ENCODE measurements at regions not wholly inside any gene's neighbourhood (a gene's known extent, or its start where the extent isn't known, plus 50 kb on each side); places are given as distances from the start of the nearest gene placed in this dataset.

DNA sequence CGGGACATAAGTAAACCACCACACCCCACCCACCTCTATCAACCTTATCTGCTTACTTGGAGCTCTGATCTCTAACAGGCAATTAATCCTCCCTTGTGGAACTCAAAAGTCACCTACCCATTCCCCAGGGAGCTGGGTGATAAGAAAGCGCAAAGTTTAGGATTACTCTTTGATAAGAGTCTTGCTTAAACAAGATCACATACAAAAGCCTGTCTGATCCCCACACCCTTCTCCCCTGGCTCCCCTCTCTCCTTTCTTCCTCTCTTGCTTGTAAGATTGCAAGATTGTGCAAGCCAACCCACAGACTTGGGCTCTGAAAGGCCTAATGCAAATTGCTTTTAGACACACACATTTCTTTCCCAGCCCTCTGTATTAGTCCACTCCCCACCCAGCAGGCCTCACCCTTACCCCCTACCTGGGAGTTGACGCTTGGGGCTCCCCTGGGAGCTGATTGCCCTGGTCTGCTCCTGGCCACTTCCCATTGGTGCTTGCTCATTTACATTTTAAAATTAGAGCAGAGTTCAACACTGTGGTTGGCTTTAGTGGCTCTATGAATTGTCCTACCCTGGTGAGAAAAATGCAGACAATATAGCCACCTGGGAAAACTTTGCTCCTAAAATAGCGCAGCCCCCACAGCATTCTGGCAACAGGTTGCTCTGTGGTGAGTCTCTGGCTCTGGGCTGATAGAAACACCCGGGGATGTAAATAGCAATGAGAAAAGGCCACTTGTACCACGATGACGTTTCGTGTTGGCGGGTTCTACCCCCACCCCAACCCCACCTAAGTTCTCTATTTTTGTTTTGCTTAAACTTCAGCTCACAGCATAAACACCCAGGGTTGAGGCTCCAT, 58.9 kb upstream of the EPCAM start (continued):
- TF ChIP-seq, protein P1, sequence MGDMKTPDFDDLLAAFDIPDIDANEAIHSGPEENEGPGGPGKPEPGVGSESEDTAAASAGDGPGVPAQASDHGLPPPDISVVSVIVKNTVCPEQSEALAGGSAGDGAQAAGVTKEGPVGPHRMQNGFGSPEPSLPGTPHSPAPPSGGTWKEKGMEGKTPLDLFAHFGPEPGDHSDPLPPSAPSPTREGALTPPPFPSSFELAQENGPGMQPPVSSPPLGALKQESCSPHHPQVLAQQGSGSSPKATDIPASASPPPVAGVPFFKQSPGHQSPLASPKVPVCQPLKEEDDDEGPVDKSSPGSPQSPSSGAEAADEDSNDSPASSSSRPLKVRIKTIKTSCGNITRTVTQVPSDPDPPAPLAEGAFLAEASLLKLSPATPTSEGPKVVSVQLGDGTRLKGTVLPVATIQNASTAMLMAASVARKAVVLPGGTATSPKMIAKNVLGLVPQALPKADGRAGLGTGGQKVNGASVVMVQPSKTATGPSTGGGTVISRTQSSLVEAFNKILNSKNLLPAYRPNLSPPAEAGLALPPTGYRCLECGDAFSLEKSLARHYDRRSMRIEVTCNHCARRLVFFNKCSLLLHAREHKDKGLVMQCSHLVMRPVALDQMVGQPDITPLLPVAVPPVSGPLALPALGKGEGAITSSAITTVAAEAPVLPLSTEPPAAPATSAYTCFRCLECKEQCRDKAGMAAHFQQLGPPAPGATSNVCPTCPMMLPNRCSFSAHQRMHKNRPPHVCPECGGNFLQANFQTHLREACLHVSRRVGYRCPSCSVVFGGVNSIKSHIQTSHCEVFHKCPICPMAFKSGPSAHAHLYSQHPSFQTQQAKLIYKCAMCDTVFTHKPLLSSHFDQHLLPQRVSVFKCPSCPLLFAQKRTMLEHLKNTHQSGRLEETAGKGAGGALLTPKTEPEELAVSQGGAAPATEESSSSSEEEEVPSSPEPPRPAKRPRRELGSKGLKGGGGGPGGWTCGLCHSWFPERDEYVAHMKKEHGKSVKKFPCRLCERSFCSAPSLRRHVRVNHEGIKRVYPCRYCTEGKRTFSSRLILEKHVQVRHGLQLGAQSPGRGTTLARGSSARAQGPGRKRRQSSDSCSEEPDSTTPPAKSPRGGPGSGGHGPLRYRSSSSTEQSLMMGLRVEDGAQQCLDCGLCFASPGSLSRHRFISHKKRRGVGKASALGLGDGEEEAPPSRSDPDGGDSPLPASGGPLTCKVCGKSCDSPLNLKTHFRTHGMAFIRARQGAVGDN (IDR thresholded peaks at IDR 0.05) = peak; percentile 38
- TF ChIP-seq RCOR1 (conservative IDR thresholded peaks at IDR 0.05; ENCODE audit: low read depth, low read length) (no peak), SMAD5 (IDR thresholded peaks at IDR 0.05; ENCODE audit: low read depth) (peak; percentile 51; the same call in 1 of the 2 replicates), IRF4 (IDR thresholded peaks at IDR 0.05; ENCODE audit: low read depth, low read length) (peak; percentile 55), RAD51 (IDR thresholded peaks at IDR 0.05) (peak; percentile 60; the same call in 1 of the 2 replicates), ESRRA (IDR thresholded peaks at IDR 0.05; ENCODE audit: low read length) (peak; percentile 34; the same call in 1 of the 2 replicates), TCF7 (IDR thresholded peaks at IDR 0.05; ENCODE audit: borderline replicate concordance) (0 out of 2 replicates have a peak, but pooled peaks have one; percentile 11), GABPA (IDR thresholded peaks at IDR 0.05; ENCODE audit: low read depth) (0 out of 2 replicates have a peak, but pooled peaks have one; percentile 9), TCF3 (IDR thresholded peaks at IDR 0.05; ENCODE audit: borderline replicate concordance, insufficient read depth, low read depth, low read length) (peak; percentile 78; the same call in 1 of the 2 replicates), FOS (IDR thresholded peaks at IDR 0.05; ENCODE audit: borderline replicate concordance, extremely low read depth, insufficient read length) (no peak), RUNX3 (IDR thresholded peaks at IDR 0.05; ENCODE audit: low read length) (peak; percentile 97), GATAD2B (conservative IDR thresholded peaks at IDR 0.05; ENCODE audit: low read depth) (peak; percentile 100), FOXM1 (IDR thresholded peaks at IDR 0.05; ENCODE audit: low read depth, low read length) (peak; percentile 98), SIX5 (IDR thresholded peaks at IDR 0.05; ENCODE audit: low read depth, low read length, severe bottlenecking) (no peak), CHD2 (IDR thresholded peaks at IDR 0.05; ENCODE audit: borderline replicate concordance, low read depth, low read length) (peak; percentile 73; the same call in 1 of the 2 replicates), CHD1 (IDR thresholded peaks at IDR 0.05; ENCODE audit: low read depth, low read length) (no peak)
- TF ChIP-seq, protein P2, sequence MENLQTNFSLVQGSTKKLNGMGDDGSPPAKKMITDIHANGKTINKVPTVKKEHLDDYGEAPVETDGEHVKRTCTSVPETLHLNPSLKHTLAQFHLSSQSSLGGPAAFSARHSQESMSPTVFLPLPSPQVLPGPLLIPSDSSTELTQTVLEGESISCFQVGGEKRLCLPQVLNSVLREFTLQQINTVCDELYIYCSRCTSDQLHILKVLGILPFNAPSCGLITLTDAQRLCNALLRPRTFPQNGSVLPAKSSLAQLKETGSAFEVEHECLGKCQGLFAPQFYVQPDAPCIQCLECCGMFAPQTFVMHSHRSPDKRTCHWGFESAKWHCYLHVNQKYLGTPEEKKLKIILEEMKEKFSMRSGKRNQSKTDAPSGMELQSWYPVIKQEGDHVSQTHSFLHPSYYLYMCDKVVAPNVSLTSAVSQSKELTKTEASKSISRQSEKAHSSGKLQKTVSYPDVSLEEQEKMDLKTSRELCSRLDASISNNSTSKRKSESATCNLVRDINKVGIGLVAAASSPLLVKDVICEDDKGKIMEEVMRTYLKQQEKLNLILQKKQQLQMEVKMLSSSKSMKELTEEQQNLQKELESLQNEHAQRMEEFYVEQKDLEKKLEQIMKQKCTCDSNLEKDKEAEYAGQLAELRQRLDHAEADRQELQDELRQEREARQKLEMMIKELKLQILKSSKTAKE (IDR thresholded peaks at IDR 0.05; ENCODE audit: low read depth, poor library complexity, severe bottlenecking) = peak; percentile 100
- TF ChIP-seq, protein P3, sequence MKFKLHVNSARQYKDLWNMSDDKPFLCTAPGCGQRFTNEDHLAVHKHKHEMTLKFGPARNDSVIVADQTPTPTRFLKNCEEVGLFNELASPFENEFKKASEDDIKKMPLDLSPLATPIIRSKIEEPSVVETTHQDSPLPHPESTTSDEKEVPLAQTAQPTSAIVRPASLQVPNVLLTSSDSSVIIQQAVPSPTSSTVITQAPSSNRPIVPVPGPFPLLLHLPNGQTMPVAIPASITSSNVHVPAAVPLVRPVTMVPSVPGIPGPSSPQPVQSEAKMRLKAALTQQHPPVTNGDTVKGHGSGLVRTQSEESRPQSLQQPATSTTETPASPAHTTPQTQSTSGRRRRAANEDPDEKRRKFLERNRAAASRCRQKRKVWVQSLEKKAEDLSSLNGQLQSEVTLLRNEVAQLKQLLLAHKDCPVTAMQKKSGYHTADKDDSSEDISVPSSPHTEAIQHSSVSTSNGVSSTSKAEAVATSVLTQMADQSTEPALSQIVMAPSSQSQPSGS (IDR thresholded peaks at IDR 0.05; ENCODE audit: low read length) = peak; percentile 99
- TF ChIP-seq, protein P4, sequence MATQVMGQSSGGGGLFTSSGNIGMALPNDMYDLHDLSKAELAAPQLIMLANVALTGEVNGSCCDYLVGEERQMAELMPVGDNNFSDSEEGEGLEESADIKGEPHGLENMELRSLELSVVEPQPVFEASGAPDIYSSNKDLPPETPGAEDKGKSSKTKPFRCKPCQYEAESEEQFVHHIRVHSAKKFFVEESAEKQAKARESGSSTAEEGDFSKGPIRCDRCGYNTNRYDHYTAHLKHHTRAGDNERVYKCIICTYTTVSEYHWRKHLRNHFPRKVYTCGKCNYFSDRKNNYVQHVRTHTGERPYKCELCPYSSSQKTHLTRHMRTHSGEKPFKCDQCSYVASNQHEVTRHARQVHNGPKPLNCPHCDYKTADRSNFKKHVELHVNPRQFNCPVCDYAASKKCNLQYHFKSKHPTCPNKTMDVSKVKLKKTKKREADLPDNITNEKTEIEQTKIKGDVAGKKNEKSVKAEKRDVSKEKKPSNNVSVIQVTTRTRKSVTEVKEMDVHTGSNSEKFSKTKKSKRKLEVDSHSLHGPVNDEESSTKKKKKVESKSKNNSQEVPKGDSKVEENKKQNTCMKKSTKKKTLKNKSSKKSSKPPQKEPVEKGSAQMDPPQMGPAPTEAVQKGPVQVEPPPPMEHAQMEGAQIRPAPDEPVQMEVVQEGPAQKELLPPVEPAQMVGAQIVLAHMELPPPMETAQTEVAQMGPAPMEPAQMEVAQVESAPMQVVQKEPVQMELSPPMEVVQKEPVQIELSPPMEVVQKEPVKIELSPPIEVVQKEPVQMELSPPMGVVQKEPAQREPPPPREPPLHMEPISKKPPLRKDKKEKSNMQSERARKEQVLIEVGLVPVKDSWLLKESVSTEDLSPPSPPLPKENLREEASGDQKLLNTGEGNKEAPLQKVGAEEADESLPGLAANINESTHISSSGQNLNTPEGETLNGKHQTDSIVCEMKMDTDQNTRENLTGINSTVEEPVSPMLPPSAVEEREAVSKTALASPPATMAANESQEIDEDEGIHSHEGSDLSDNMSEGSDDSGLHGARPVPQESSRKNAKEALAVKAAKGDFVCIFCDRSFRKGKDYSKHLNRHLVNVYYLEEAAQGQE (IDR thresholded peaks at IDR 0.05; ENCODE audit: low read depth, low read length) = 0 out of 2 replicates have a peak, but pooled peaks have one; percentile 25

Measured in GM12878 (cell line).